Endothelial cell of umbilical vein (primary cell): ENCODE measurements at regions not wholly inside any gene's neighbourhood (a gene's known extent, or its start where the extent isn't known, plus 50 kb on each side); places are given as distances from the start of the nearest gene placed in this dataset.
A peak's percentile ranks its signal among the peaks of the same experiment; 100 is the strongest.

Experiments used
- BruUV-seq: library from RNA; stranded (reverse); fragments of 400-500 nt; replicated peaks from 2 replicates; lab custom pipeline; 2021; lab: Mats Ljungman, UMichigan
- CTCF ChIA-PET: fragments of 300-600, 350-600 bp; sonication (Branson Sonifier 250); formaldehyde crosslinking; loops from one replicate; lab custom pipeline; 2021; ENCODE audit warnings: antibody characterized with exemption, inconsistent platforms; lab: Charles Lee
- POLR2A ChIA-PET: fragments of 300-600, 350-600 bp; sonication (Branson Sonifier 250); formaldehyde crosslinking; loops from one replicate; lab custom pipeline; 2021; ENCODE audit warnings: antibody characterized with exemption, inconsistent platforms; lab: Charles Lee
- DNase-seq: peaks from one replicate; pipeline ENCODE4 v3.0.0-alpha.2; 2011; ENCODE audit warnings: low read depth, low spot score
- FAIRE-seq: peaks from 2 replicates; lab custom pipeline; 2011; peaks lifted over from hg19 to GRCh38; lab: Jason Lieb, UNC
- H2AFZ ChIP-seq: 2 replicates; pipeline ENCODE4 v1.6.0; 2012; ENCODE audit warnings: low read depth, low read length, control low read depth, inconsistent platforms
- H3K27ac ChIP-seq: 2 replicates; pipeline ENCODE4 v1.5.1; 2011; ENCODE audit warnings: low read depth, mild to moderate bottlenecking, control low read depth, low read length, moderate library complexity; ENCODE audit not compliant: insufficient read depth
- H3K27me3 ChIP-seq, 2 experiments: 2 replicates each; pipeline versions ENCODE4 v1.6.0 to v1.6.1; 2011; ENCODE audit warnings: low read length in 2 of 2, mixed read lengths in 1 of 2; ENCODE audit not compliant: control insufficient read depth in 2 of 2, insufficient read depth in 2 of 2
- H3K36me3 ChIP-seq, 2 experiments: 2 replicates in 1 of 2; 3 replicates in 1 of 2; pipeline ENCODE4 v1.5.1; 2011; ENCODE audit warnings: low read length in 2 of 2, mild to moderate bottlenecking in 1 of 2, moderate library complexity in 1 of 2; ENCODE audit not compliant: control insufficient read depth in 2 of 2, insufficient read depth in 2 of 2; ENCODE audit errors: extremely low read depth in 1 of 2
- H3K4me1 ChIP-seq: 3 replicates; pipeline ENCODE4 v1.5.1; 2011; ENCODE audit warnings: mild to moderate bottlenecking, low read length; ENCODE audit not compliant: control insufficient read depth, insufficient read depth; ENCODE audit errors: extremely low read depth
- H3K4me2 ChIP-seq: 2 replicates; pipeline ENCODE4 v1.6.1; 2011; ENCODE audit warnings: low read length, control low read depth, mixed read lengths; ENCODE audit not compliant: insufficient read depth
- H3K4me3 ChIP-seq, 3 experiments: fragments of 200-600 bp in 1 of 3; sonication (generic), shearing (Covaris generic) in 1 of 3; replicated peaks in 1 of 3; 2 replicates each; pipeline ENCODE4 v1.5.1; 2011 to 2016; ENCODE audit warnings: control low read depth in 3 of 3, low read length in 3 of 3, mild to moderate bottlenecking in 2 of 3, inconsistent platforms in 1 of 3, low read depth in 1 of 3, moderate library complexity in 1 of 3; ENCODE audit not compliant: insufficient read depth in 1 of 3
- H3K79me2 ChIP-seq: 2 replicates; pipeline ENCODE4 v1.6.0; 2012; ENCODE audit warnings: low read length, inconsistent platforms; ENCODE audit not compliant: control insufficient read depth, insufficient read depth
- H3K9ac ChIP-seq: replicated peaks from 2 replicates; pipeline ENCODE3; 2011; ENCODE audit warnings: low read length, control low read depth; ENCODE audit not compliant: insufficient read depth; ENCODE audit errors: extremely low read depth
- H3K9me1 ChIP-seq: replicated peaks from 3 replicates; pipeline ENCODE4 v1.6.0; 2011; ENCODE audit warnings: mild to moderate bottlenecking, low read length; ENCODE audit not compliant: control insufficient read depth, insufficient read depth; ENCODE audit errors: extremely low read depth
- H3K9me3 ChIP-seq: replicated peaks from 2 replicates; pipeline ENCODE4 v1.5.1; 2012; ENCODE audit warnings: low read length, inconsistent platforms; ENCODE audit not compliant: control insufficient read depth, insufficient read depth
- H4K20me1 ChIP-seq: replicated peaks from 2 replicates; pipeline ENCODE3; 2011; ENCODE audit warnings: mild to moderate bottlenecking, low read length; ENCODE audit not compliant: control insufficient read depth, insufficient read depth; ENCODE audit errors: extremely low read depth
- CTCF ChIP-seq, 2 donors: IDR thresholded peaks; 1 replicate in 1 of 2; 2 replicates in 1 of 2; pipeline ENCODE4 v1.5.1; 2011; ENCODE audit warnings: low read length in 2 of 2, mild to moderate bottlenecking in 2 of 2, moderate library complexity in 2 of 2, control low read depth in 1 of 2, inconsistent platforms in 1 of 2, low read depth in 1 of 2; ENCODE audit not compliant: insufficient read depth in 1 of 2; ENCODE audit errors: extremely low read depth in 1 of 2
- FOS ChIP-seq: IDR thresholded peaks from 2 replicates; pipeline ENCODE4 v1.6.1; 2011; ENCODE audit warnings: mild to moderate bottlenecking, low read length, moderate library complexity, borderline replicate concordance; ENCODE audit not compliant: insufficient read depth
- GATA2 ChIP-seq: IDR thresholded peaks from 2 replicates; pipeline ENCODE4 v1.7.0; 2011; ENCODE audit warnings: low read depth, mild to moderate bottlenecking, moderate library complexity, mixed read lengths, low read length; ENCODE audit not compliant: insufficient read length, insufficient read depth
- JUN ChIP-seq: IDR thresholded peaks from 2 replicates; pipeline ENCODE4 v1.6.1; 2011; ENCODE audit warnings: borderline replicate concordance, low read depth; ENCODE audit not compliant: insufficient read length, insufficient read depth
- MYC ChIP-seq: IDR thresholded peaks from one replicate; pipeline ENCODE4 v1.6.1; 2011; ENCODE audit warnings: mild to moderate bottlenecking, low read depth, low read length
- POLR2A ChIP-seq: IDR thresholded peaks from 2 replicates; pipeline ENCODE4 v1.6.1; 2012; ENCODE audit warnings: low read depth, mild to moderate bottlenecking, control low read depth, low read length
- POLR2AphosphoS5 ChIP-seq: IDR thresholded peaks from 2 replicates; pipeline ENCODE4 v1.6.1; 2012; ENCODE audit warnings: low read depth, mild to moderate bottlenecking, control low read depth, low read length, moderate library complexity; ENCODE audit not compliant: insufficient read depth
- dilution Hi-C: fragments of 300-500 bp; cut with MboI; formaldehyde crosslinking; loops from one replicate; pipeline ENCODE4 v1.15.0; 2019; ENCODE audit warnings: low sequenced_read_pairs; ENCODE audit not compliant: extremely low pct_ligation_motif_present
- intact Hi-C: fragments of 100-400 bp; cut with micrococcal nuclease; formaldehyde crosslinking; loops from one replicate; pipeline ENCODE4 v1.10.0; 2022

GRCh38 chr7:15922002-15922401, 235.5 kb upstream of the MEOX2 start:
- Histone ChIP-seq H3K4me2 (peak overlapping the region; percentile 77), H3K9ac (no peak overlapping the region), H3K9me1 (no peaks in the 10 kb centered on the region), H3K36me3 (no peaks in the 10 kb centered on the region), H3K4me3 (no peak overlapping the region), H3K27me3 (no peaks in the 10 kb centered on the region), H3K79me2 (no peaks in the 10 kb centered on the region), H3K27ac (no peak overlapping the region), H2AFZ (no peak overlapping the region), H4K20me1 (no peaks in the 10 kb centered on the region), H3K9me3 (no peaks in the 10 kb centered on the region), H3K4me1 (peaks cover 13% of the 10 kb centered on the region)
- no peak for FAIRE-seq
- no peak for TF ChIP-seq GATA2
- TF ChIP-seq POLR2AphosphoS5: no peak
- TF ChIP-seq POLR2A: no peak
- TF ChIP-seq JUN: no peak
- TF ChIP-seq FOS: peak; percentile 18
- TF ChIP-seq MYC: no peak
- peak; percentile 52 for DNase-seq
- dilution Hi-C loops (no loop called here), intact Hi-C loops (loop anchor here (5.0 kb wide), 1 partner anchor 70 kb away; no protein-coding TSS in a partner anchor)
- ChIA-PET POLR2A (no interaction called here), CTCF (interaction anchor here (0.7 to 1.8 kb wide), 15 partner anchors 8 to 1711 kb away, joined by 3 to 9 read pairs (median 4); no protein-coding TSS in a partner anchor)
- BruUV-seq: no TSS peak

GRCh38 chr7:15921576-15921975, 235.1 kb upstream of the MEOX2 start:
- no peaks in the 10 kb centered on the region for H4K20me1 ChIP-seq
- H3K27ac ChIP-seq: peak overlapping the region; percentile 26
- H3K9ac ChIP-seq: peak overlapping the region; percentile 35
- peaks cover 13% of the 10 kb centered on the region for H3K4me1 ChIP-seq
- TF ChIP-seq FOS (peak; percentile 45), CTCF (IDR thresholded peaks at IDR 0.05; ENCODE audit: extremely low read depth in 1 of 2, insufficient read depth in 1 of 2, low read depth in 1 of 2, low read length in 2 of 2) (peak in 1 of 2 donors; percentile 1), POLR2A (no peak), JUN (peak; percentile 10)
- H3K9me3 ChIP-seq: no peaks in the 10 kb centered on the region
- H2AFZ ChIP-seq: no peak overlapping the region
- ChIA-PET POLR2A (no interaction called here), CTCF (interaction anchor here (0.9 to 1.8 kb wide), 13 partner anchors 9 to 1204 kb away, joined by 3 to 9 read pairs (median 4); no protein-coding TSS in a partner anchor)
- DNase-seq (peak; percentile 59), FAIRE-seq (no peak)
- H3K4me2 ChIP-seq: peak overlapping the region; percentile 77
- peak overlapping the region in 2 of 3 experiments; percentile 28 to 40 for H3K4me3 ChIP-seq
- dilution Hi-C loops: no loop called here
- no peaks in the 10 kb centered on the region for H3K9me1 ChIP-seq
- intact Hi-C loops: loop anchor here (1.0 to 5.0 kb wide), 5 partner anchors 51 to 234 kb away; no protein-coding TSS in a partner anchor
- no peaks in the 10 kb centered on the region for H3K27me3 ChIP-seq
- H3K36me3 ChIP-seq: no peaks in the 10 kb centered on the region
- H3K79me2 ChIP-seq: no peaks in the 10 kb centered on the region
- no TSS peak for BruUV-seq
